ENCODE measurements at regions not wholly inside any gene's neighbourhood (a gene's known extent, or its start where the extent isn't known, plus 50 kb on each side); places are given as distances from the start of the nearest gene placed in this dataset.

DNA sequence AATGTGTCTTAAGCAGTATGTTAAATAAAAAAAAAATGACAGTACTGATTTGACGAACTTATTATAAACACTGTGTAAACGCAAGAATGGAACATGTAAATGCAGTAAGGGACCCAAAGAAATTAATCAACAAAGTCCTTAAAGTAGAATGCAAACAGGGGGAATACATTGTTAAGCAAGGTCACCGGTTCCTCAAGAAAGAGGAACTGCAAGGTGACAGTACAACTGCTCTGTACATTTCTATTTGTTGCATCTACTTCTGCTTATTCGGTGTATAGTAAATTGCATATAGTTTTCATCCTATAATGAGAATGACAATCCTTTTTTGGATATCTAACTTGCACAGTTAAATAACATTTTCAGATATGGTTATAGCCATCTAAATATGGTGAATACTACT lies 387.0 kb upstream of the SEMA3D start:
- H3K9me3 Mint-ChIP-seq = no peaks in the 10 kb centered on the region
- no peaks in the 10 kb centered on the region for H3K4me1 Mint-ChIP-seq (ENCODE audit: low read depth)
- no peak overlapping the region for H3K4me3 Mint-ChIP-seq
- no peaks in the 10 kb centered on the region for H3K36me3 Mint-ChIP-seq
- ChIA-PET POLR2A (no interaction called here), CTCF (no interaction called here)
- no peaks in the 10 kb centered on the region for H3K27me3 Mint-ChIP-seq
- DNase-seq = no peak
- intact Hi-C loops (cut with micrococcal nuclease) = no loop called here
- no peak overlapping the region for H3K27ac Mint-ChIP-seq

- Mint-ChIP-seq H3K27me3 (no peaks in the 10 kb centered on the region), H3K4me1 (ENCODE audit: low read depth) (no peaks in the 10 kb centered on the region), H3K9me3 (no peaks in the 10 kb centered on the region), H3K36me3 (no peaks in the 10 kb centered on the region), H3K4me3 (no peak overlapping the region), H3K27ac (no peak overlapping the region)
- intact Hi-C loops (cut with micrococcal nuclease) = no loop called here
- ChIA-PET CTCF (no interaction called here), POLR2A (no interaction called here)
- no peak for DNase-seq
Measured at GRCh38 chr7:85573346-85573745, 386.5 kb upstream of the SEMA3D start.

DNA sequence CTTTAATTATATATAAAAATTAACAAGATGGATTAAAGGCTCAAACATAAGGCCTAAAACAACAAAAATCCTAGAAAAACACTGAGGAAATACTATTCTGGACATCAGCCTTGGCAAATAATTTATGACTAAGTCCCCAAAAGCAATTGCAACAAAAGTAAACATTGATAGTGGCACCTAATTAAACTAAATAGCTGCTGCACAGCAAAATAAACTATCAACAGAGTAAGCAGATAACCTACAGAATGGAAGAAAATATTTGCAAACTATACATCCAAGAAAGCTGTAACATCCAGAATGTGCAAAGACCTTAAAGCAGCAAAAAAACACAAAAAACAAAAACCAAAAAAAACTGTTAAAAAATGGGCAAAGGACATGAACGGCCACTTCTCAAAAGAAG lies 384.0 kb upstream of the SEMA3D start:
- DNase-seq = no peak
- no peak overlapping the region for H3K27ac Mint-ChIP-seq
- H3K27me3 Mint-ChIP-seq = no peaks in the 10 kb centered on the region
- ChIA-PET CTCF (no interaction called here), POLR2A (no interaction called here)
- no peaks in the 10 kb centered on the region for H3K36me3 Mint-ChIP-seq
- H3K4me3 Mint-ChIP-seq = no peak overlapping the region
- intact Hi-C loops (cut with micrococcal nuclease) = no loop called here
- no peaks in the 10 kb centered on the region for H3K4me1 Mint-ChIP-seq (ENCODE audit: low read depth)
- H3K9me3 Mint-ChIP-seq = no peaks in the 10 kb centered on the region

- no peak overlapping the region for H3K4me3 Mint-ChIP-seq
- H3K4me1 Mint-ChIP-seq (ENCODE audit: low read depth) = no peaks in the 10 kb centered on the region
- no peaks in the 10 kb centered on the region for H3K36me3 Mint-ChIP-seq
- H3K27me3 Mint-ChIP-seq = no peaks in the 10 kb centered on the region
- ChIA-PET CTCF (no interaction called here), POLR2A (no interaction called here)
- intact Hi-C loops (cut with micrococcal nuclease) = no loop called here
- no peak for DNase-seq
- H3K9me3 Mint-ChIP-seq = no peaks in the 10 kb centered on the region
- H3K27ac Mint-ChIP-seq = no peak overlapping the region
Measured at GRCh38 chr7:85567983-85568382, 381.1 kb upstream of the SEMA3D start.

DNA sequence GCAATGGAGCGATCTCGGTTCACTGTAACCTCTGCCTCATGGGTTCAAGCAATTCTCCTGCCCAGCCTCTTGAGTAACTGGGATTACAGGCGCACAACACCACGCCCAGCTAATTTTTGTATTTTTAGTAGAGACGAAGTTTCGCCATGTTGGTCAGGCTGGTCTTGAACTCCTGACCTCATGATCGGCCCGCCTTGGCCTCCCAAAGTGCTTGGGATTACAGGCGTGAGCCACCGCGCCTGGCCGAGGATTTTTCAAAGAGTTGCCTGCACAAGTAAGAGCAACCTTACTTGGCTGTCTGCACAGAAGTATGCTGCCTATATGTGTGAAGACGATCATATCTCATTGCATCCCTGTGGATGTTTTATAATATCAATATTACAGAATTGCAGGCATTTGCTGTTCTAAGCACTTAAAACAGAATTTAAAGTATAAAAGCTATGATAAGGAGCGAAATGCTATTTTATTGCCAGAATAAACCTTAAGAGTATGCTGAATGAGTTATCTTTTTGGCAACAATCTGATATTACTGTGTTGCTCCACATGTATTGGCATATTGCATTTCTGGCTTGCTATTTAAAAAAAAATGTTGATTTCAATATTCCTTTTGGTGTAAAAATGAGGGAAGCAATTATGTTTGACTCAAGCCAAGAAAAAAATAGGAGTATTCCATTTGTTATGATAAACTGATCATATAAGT lies 379.4 kb upstream of the SEMA3D start:
- H3K27me3 Mint-ChIP-seq = no peaks in the 10 kb centered on the region
- intact Hi-C loops (cut with micrococcal nuclease) = no loop called here
- ChIA-PET CTCF (no interaction called here), POLR2A (no interaction called here)
- H3K9me3 Mint-ChIP-seq = no peaks in the 10 kb centered on the region
- DNase-seq = no peak
- H3K36me3 Mint-ChIP-seq = no peaks in the 10 kb centered on the region
- H3K4me1 Mint-ChIP-seq (ENCODE audit: low read depth) = no peaks in the 10 kb centered on the region
- H3K27ac Mint-ChIP-seq = no peak overlapping the region
- H3K4me3 Mint-ChIP-seq = no peak overlapping the region

DNA sequence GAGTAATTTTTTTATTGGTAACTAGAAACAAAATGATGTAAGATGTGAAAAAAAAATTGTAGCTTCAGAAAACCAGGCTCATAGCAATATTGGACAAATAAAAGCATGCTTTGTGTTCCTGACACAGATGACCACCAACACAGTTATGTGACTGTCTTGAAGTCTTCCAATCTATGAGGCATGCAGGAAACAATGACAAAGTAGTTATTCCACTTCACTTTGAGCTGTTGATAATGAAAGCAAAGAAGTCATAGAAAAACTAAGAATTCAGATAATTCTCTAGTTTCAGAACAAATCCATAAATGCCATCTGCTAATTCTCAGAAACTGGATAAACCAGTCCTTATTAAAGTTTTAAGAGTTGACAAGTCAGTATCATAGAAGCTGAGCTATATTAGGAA lies 378.4 kb upstream of the SEMA3D start:
- no peak overlapping the region for H3K27ac Mint-ChIP-seq
- no peaks in the 10 kb centered on the region for H3K9me3 Mint-ChIP-seq
- H3K36me3 Mint-ChIP-seq = no peaks in the 10 kb centered on the region
- H3K4me1 Mint-ChIP-seq (ENCODE audit: low read depth) = no peaks in the 10 kb centered on the region
- DNase-seq = no peak
- no peaks in the 10 kb centered on the region for H3K27me3 Mint-ChIP-seq
- CTCF ChIA-PET = no interaction called here
- POLR2A ChIA-PET = no interaction called here
- H3K4me3 Mint-ChIP-seq = no peak overlapping the region
- intact Hi-C loops (cut with micrococcal nuclease) = no loop called here

DNA sequence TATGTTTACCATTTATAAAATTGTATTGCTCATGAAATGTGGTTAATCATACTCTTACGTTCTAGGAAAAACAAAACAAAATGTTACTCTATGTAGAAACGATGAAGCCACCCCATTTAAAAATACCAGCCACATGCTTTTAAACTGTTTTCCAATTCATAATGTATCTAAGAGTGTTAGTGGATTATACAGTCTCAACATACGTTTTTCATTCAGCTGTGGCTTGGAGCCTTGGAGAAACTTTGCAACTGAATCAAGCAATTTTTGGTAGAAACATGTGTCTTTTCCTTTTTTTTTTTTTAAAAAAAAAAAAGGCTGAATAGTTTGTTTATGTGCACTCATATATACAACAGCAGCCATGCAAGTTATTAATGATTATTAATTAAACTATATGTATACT lies 378.0 kb upstream of the SEMA3D start:
- Mint-ChIP-seq H3K4me1 (ENCODE audit: low read depth) (no peaks in the 10 kb centered on the region), H3K9me3 (no peaks in the 10 kb centered on the region), H3K4me3 (no peak overlapping the region), H3K27me3 (no peaks in the 10 kb centered on the region), H3K27ac (no peak overlapping the region), H3K36me3 (no peaks in the 10 kb centered on the region)
- intact Hi-C loops (cut with micrococcal nuclease) = no loop called here
- ChIA-PET CTCF (no interaction called here), POLR2A (no interaction called here)
- no peak for DNase-seq

- H3K27ac Mint-ChIP-seq = no peak overlapping the region
- ChIA-PET CTCF (no interaction called here), POLR2A (no interaction called here)
- no peak overlapping the region for H3K4me3 Mint-ChIP-seq
- intact Hi-C loops (cut with micrococcal nuclease) = loop anchor here (1.0 kb wide), 1 partner anchor 14 kb away; no protein-coding TSS in a partner anchor
- no peaks in the 10 kb centered on the region for H3K36me3 Mint-ChIP-seq
- H3K4me1 Mint-ChIP-seq (ENCODE audit: low read depth) = no peaks in the 10 kb centered on the region
- DNase-seq = no peak
- H3K27me3 Mint-ChIP-seq = no peaks in the 10 kb centered on the region
- no peaks in the 10 kb centered on the region for H3K9me3 Mint-ChIP-seq
Measured at GRCh38 chr7:85561706-85562105, 374.9 kb upstream of the SEMA3D start.

- H3K27ac Mint-ChIP-seq = no peak overlapping the region
- no peak overlapping the region for H3K4me3 Mint-ChIP-seq
- H3K9me3 Mint-ChIP-seq = no peaks in the 10 kb centered on the region
- H3K4me1 Mint-ChIP-seq (ENCODE audit: low read depth) = no peaks in the 10 kb centered on the region
- DNase-seq = no peak
- H3K36me3 Mint-ChIP-seq = no peaks in the 10 kb centered on the region
- H3K27me3 Mint-ChIP-seq = no peaks in the 10 kb centered on the region
- intact Hi-C loops (cut with micrococcal nuclease) = loop anchor here (1.0 to 10.0 kb wide), 3 partner anchors 367 to 1620 kb away; partner anchors contain the start of gene SEMA3D
- CTCF ChIA-PET = interaction anchor here (0.7 to 2.7 kb wide), 4 partner anchors 9 to 513 kb away, joined by 3 to 12 read pairs (median 6); no protein-coding TSS in a partner anchor
- POLR2A ChIA-PET = no interaction called here
Measured at GRCh38 chr7:85554236-85555178, 367.7 kb upstream of the SEMA3D start.

GRCh38 chr7:85535974-85536729 lies 349.3 kb upstream of the SEMA3D start:
- no peaks in the 10 kb centered on the region for H3K36me3 Mint-ChIP-seq
- no peak for DNase-seq
- no peaks in the 10 kb centered on the region for H3K4me1 Mint-ChIP-seq (ENCODE audit: low read depth)
- POLR2A ChIA-PET = no interaction called here
- no peaks in the 10 kb centered on the region for H3K27me3 Mint-ChIP-seq
- H3K27ac Mint-ChIP-seq = no peak overlapping the region
- CTCF ChIA-PET = no interaction called here
- H3K9me3 Mint-ChIP-seq = no peaks in the 10 kb centered on the region
- no peak overlapping the region for H3K4me3 Mint-ChIP-seq
- intact Hi-C loops (cut with micrococcal nuclease) = no loop called here

- Mint-ChIP-seq H3K9me3 (no peaks in the 10 kb centered on the region), H3K4me3 (no peak overlapping the region), H3K36me3 (no peaks in the 10 kb centered on the region), H3K27ac (no peak overlapping the region), H3K27me3 (no peaks in the 10 kb centered on the region), H3K4me1 (ENCODE audit: low read depth) (no peaks in the 10 kb centered on the region)
- POLR2A ChIA-PET = no interaction called here
- intact Hi-C loops (cut with micrococcal nuclease) = no loop called here
- CTCF ChIA-PET = no interaction called here
- no peak for DNase-seq
Measured at GRCh38 chr7:85529831-85530230, 343.0 kb upstream of the SEMA3D start.

GRCh38 chr7:85529201-85529600 lies 342.3 kb upstream of the SEMA3D start:
- no peak for DNase-seq
- no peaks in the 10 kb centered on the region for H3K4me1 Mint-ChIP-seq (ENCODE audit: low read depth)
- no peaks in the 10 kb centered on the region for H3K9me3 Mint-ChIP-seq
- ChIA-PET POLR2A (no interaction called here), CTCF (no interaction called here)
- no peak overlapping the region for H3K4me3 Mint-ChIP-seq
- no peak overlapping the region for H3K27ac Mint-ChIP-seq
- no peaks in the 10 kb centered on the region for H3K36me3 Mint-ChIP-seq
- intact Hi-C loops (cut with micrococcal nuclease) = no loop called here
- H3K27me3 Mint-ChIP-seq = no peaks in the 10 kb centered on the region
